SK-N-SH (cell line): ENCODE measurements at regions not wholly inside any gene's neighbourhood (a gene's known extent, or its start where the extent isn't known, plus 50 kb on each side); places are given as distances from the start of the nearest gene placed in this dataset.

Source experiments
- CTCF ChIA-PET: fragments of 300-600, 350-600 bp; formaldehyde crosslinking; extraction: SDS; loops from one replicate; lab custom pipeline; 2021; lab: Yijun Ruan, JAX
- POLR2A ChIA-PET: fragments of 350-600 bp; sonication (Branson Sonifier 250); formaldehyde crosslinking; extraction: SDS; loops from one replicate; lab custom pipeline; 2020; ENCODE audit warnings: antibody characterized with exemption, inconsistent platforms; lab: Yijun Ruan, JAX
- DNase-seq: peaks from one replicate; pipeline ENCODE4 v3.0.0; 2012
- H2AFZ ChIP-seq: fragments of 200-600 bp; sonication (generic); 2 replicates; pipeline ENCODE4 v1.8.1; 2016; ENCODE audit warnings: antibody characterized with exemption, mild to moderate bottlenecking, low read depth
- H3F3A ChIP-seq: fragments of 200-600 bp; sonication (generic); replicated peaks from 2 replicates; pipeline ENCODE3; 2016; ENCODE audit warnings: antibody characterized with exemption, mild to moderate bottlenecking; ENCODE audit not compliant: insufficient read depth
- H3K27ac ChIP-seq, 2 experiments: fragments of 200-500 bp in 1 of 2; fragments of 200-600 bp in 1 of 2; sonication (Bioruptor generic) in 1 of 2; sonication (generic), shearing (Covaris generic) in 1 of 2; 2 replicates each; pipeline versions ENCODE4 v1.5.1 to v1.6.1; 2014 to 2016; ENCODE audit warnings: low read depth in 2 of 2, inconsistent platforms in 1 of 2, low read length in 1 of 2, mild to moderate bottlenecking in 1 of 2, mixed read lengths in 1 of 2
- H3K27me3 ChIP-seq: fragments of 200-600 bp; sonication (generic), shearing (Covaris generic); 2 replicates; pipeline ENCODE4 v1.6.1; 2016; ENCODE audit warnings: mixed run types; ENCODE audit not compliant: insufficient read depth
- H3K36me3 ChIP-seq, 2 experiments: fragments of 200-500 bp in 1 of 2; fragments of 200-600 bp in 1 of 2; sonication (Bioruptor generic) in 1 of 2; sonication (generic) in 1 of 2; replicated peaks in 1 of 2; 2 replicates each; pipeline versions ENCODE3 to v1.5.1; 2014 to 2016; ENCODE audit warnings: low read length in 1 of 2, mild to moderate bottlenecking in 1 of 2; ENCODE audit not compliant: insufficient read depth in 2 of 2, control insufficient read depth in 1 of 2
- H3K4me1 ChIP-seq, 2 experiments: fragments of 200-500 bp in 1 of 2; fragments of 200-600 bp in 1 of 2; sonication (Bioruptor generic) in 1 of 2; sonication (generic), shearing (Covaris generic) in 1 of 2; 2 replicates each; pipeline versions ENCODE4 v1.5.1 to v1.6.1; 2014 to 2016; ENCODE audit warnings: low read depth in 1 of 2, low read length in 1 of 2, mixed run types in 1 of 2; ENCODE audit not compliant: insufficient read depth in 2 of 2, control insufficient read depth in 1 of 2
- H3K4me2 ChIP-seq: fragments of 200-600 bp; sonication (generic), shearing (Covaris generic); 2 replicates; pipeline ENCODE4 v1.6.1; 2017; ENCODE audit warnings: mixed run types
- H3K4me3 ChIP-seq, 2 experiments: fragments of 200-500 bp in 1 of 2; fragments of 200-600 bp in 1 of 2; sonication (Bioruptor generic) in 1 of 2; sonication (generic), shearing (Covaris generic) in 1 of 2; 2 replicates each; pipeline versions ENCODE4 v1.5.1 to v1.8.1; 2014 to 2016; ENCODE audit warnings: low read depth in 2 of 2, inconsistent platforms in 1 of 2, low read length in 1 of 2, mild to moderate bottlenecking in 1 of 2, mixed read lengths in 1 of 2, moderate library complexity in 1 of 2
- H3K79me2 ChIP-seq: fragments of 200-600 bp; sonication (generic); 2 replicates; pipeline ENCODE4 v1.8.1; 2017; ENCODE audit warnings: mild to moderate bottlenecking; ENCODE audit not compliant: insufficient read depth
- H3K9ac ChIP-seq: fragments of 200-600 bp; sonication (generic); 2 replicates; pipeline ENCODE4 v1.6.1; 2017; ENCODE audit warnings: mixed run types
- H3K9me2 ChIP-seq: fragments of 200-600 bp; sonication (generic); 2 replicates; pipeline ENCODE4 v1.6.1; 2017; ENCODE audit warnings: mixed run types
- H3K9me3 ChIP-seq: fragments of 200-600 bp; sonication (generic); 2 replicates; pipeline ENCODE4 v1.6.1; 2017; ENCODE audit warnings: mixed run types, mild to moderate bottlenecking, moderate library complexity
- H4K20me1 ChIP-seq: fragments of 200-600 bp; sonication (generic); 2 replicates; pipeline ENCODE4 v1.6.1; 2017; ENCODE audit warnings: mild to moderate bottlenecking, mixed run types; ENCODE audit not compliant: insufficient read depth
- ELF1 ChIP-seq: IDR thresholded peaks from 2 replicates; pipeline ENCODE4 v1.4.0; 2012
- EZH2phosphoT487 ChIP-seq: fragments of 200-600 bp; sonication (generic); IDR thresholded peaks from 2 replicates; pipeline ENCODE4 v1.6.1; 2017; ENCODE audit warnings: low read depth, mixed run types, mild to moderate bottlenecking, antibody characterized with exemption, moderate library complexity, borderline replicate concordance
- FOSL2 ChIP-seq: IDR thresholded peaks from 2 replicates; pipeline ENCODE4 v1.4.0; 2012; ENCODE audit warnings: low read depth, mild to moderate bottlenecking, moderate library complexity, borderline replicate concordance
- FOXJ3 ChIP-seq: sonication (generic); formaldehyde crosslinking; IDR thresholded peaks from 2 replicates; pipeline ENCODE4 v1.5.1; 2020; ENCODE audit warnings: mild to moderate bottlenecking, missing genetic modification reagents
- JUND ChIP-seq: IDR thresholded peaks from 2 replicates; pipeline ENCODE4 v1.4.0; 2012
- MEF2A ChIP-seq: IDR thresholded peaks from 2 replicates; pipeline ENCODE4 v1.4.0; 2012; ENCODE audit warnings: low read depth, borderline replicate concordance
- NRF1 ChIP-seq: IDR thresholded peaks from 2 replicates; pipeline ENCODE4 v1.6.1; 2012; ENCODE audit warnings: low read depth, mild to moderate bottlenecking, low read length
- RAD21 ChIP-seq: IDR thresholded peaks from 2 replicates; pipeline ENCODE4 v1.6.1; 2012; ENCODE audit warnings: mild to moderate bottlenecking, low read length
- RFX5 ChIP-seq: IDR thresholded peaks from 2 replicates; pipeline ENCODE4 v1.6.1; 2012; ENCODE audit warnings: mild to moderate bottlenecking, improper control_type of control experiment, low read length
- SMC3 ChIP-seq: IDR thresholded peaks from 2 replicates; pipeline ENCODE4 v1.6.1; 2012; ENCODE audit warnings: low read depth, low read length, improper control_type of control experiment
- TCF12 ChIP-seq: IDR thresholded peaks from 2 replicates; pipeline ENCODE4 v1.4.0; 2012
- WGBS: methylation state at CpG from one replicate; pipeline ENCODE4 v1.1.6; 2017; ENCODE audit warnings: low lambda C conversion rate; 5-methylcytosine and 5-hydroxymethylcytosine counted together
- TF ChIP-seq, protein P1 (sequence below): IDR thresholded peaks from 2 replicates; pipeline ENCODE4; 2012
- TF ChIP-seq, protein P2 (sequence below): fragments of 200-600 bp; sonication (generic); IDR thresholded peaks from 2 replicates; pipeline ENCODE4 v1.6.1; 2017; ENCODE audit warnings: antibody characterized with exemption, mild to moderate bottlenecking, moderate library complexity
- TF ChIP-seq, protein P3 (sequence below): IDR thresholded peaks from 2 replicates; pipeline ENCODE4 v1.4.0; 2012; ENCODE audit warnings: low read depth, borderline replicate concordance
- TF ChIP-seq, protein P4 (sequence below): IDR thresholded peaks from 2 replicates; pipeline ENCODE4 v1.4.0; 2012; ENCODE audit warnings: low read depth, borderline replicate concordance
- TF ChIP-seq, protein P5 (sequence below): fragments of 150-350 bp; IDR thresholded peaks from 2 replicates; pipeline ENCODE4 v1.6.1; 2016; ENCODE audit warnings: mild to moderate bottlenecking, low read depth, low read length
- TF ChIP-seq, protein P6 (sequence below): fragments of 150-350 bp; IDR thresholded peaks from 2 replicates; pipeline ENCODE4 v1.6.1; 2017; ENCODE audit warnings: antibody characterized with exemption, low read length, low read depth, borderline replicate concordance

DNA sequence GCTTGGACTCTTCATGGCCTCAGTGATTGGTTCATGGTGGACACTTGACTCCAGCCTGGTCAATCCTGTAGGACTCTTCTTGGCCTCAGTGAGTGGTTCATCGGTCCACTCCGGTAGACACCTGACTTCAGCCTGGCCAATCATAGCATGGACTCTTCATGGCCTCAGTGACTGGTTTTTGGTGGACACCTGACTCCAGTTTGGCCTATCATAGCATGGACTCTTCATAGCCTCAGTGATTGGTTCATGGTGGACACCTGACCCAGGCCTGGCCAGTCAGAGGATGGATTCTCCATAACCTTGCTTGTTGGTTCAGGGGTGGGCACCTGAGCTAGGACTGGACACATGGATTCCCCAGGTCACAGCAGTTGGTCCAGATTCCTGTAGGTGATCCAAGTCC, 106.0 kb upstream of the ERCC6L2 start:
- TF ChIP-seq FOXJ3, result no peak
- TF ChIP-seq FOSL2, result no peak
- TF ChIP-seq, protein P1, sequence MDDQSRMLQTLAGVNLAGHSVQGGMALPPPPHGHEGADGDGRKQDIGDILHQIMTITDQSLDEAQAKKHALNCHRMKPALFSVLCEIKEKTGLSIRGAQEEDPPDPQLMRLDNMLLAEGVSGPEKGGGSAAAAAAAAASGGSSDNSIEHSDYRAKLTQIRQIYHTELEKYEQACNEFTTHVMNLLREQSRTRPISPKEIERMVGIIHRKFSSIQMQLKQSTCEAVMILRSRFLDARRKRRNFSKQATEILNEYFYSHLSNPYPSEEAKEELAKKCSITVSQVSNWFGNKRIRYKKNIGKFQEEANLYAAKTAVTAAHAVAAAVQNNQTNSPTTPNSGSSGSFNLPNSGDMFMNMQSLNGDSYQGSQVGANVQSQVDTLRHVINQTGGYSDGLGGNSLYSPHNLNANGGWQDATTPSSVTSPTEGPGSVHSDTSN, result no peak
- TF ChIP-seq, protein P2, sequence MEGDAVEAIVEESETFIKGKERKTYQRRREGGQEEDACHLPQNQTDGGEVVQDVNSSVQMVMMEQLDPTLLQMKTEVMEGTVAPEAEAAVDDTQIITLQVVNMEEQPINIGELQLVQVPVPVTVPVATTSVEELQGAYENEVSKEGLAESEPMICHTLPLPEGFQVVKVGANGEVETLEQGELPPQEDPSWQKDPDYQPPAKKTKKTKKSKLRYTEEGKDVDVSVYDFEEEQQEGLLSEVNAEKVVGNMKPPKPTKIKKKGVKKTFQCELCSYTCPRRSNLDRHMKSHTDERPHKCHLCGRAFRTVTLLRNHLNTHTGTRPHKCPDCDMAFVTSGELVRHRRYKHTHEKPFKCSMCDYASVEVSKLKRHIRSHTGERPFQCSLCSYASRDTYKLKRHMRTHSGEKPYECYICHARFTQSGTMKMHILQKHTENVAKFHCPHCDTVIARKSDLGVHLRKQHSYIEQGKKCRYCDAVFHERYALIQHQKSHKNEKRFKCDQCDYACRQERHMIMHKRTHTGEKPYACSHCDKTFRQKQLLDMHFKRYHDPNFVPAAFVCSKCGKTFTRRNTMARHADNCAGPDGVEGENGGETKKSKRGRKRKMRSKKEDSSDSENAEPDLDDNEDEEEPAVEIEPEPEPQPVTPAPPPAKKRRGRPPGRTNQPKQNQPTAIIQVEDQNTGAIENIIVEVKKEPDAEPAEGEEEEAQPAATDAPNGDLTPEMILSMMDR, result no peak
- TF ChIP-seq, protein P3, sequence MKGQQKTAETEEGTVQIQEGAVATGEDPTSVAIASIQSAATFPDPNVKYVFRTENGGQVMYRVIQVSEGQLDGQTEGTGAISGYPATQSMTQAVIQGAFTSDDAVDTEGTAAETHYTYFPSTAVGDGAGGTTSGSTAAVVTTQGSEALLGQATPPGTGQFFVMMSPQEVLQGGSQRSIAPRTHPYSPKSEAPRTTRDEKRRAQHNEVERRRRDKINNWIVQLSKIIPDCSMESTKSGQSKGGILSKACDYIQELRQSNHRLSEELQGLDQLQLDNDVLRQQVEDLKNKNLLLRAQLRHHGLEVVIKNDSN, result no peak
- no peak for TF ChIP-seq TCF12
- TF ChIP-seq RFX5, result no peak
- no peak for TF ChIP-seq JUND
- TF ChIP-seq, protein P4, sequence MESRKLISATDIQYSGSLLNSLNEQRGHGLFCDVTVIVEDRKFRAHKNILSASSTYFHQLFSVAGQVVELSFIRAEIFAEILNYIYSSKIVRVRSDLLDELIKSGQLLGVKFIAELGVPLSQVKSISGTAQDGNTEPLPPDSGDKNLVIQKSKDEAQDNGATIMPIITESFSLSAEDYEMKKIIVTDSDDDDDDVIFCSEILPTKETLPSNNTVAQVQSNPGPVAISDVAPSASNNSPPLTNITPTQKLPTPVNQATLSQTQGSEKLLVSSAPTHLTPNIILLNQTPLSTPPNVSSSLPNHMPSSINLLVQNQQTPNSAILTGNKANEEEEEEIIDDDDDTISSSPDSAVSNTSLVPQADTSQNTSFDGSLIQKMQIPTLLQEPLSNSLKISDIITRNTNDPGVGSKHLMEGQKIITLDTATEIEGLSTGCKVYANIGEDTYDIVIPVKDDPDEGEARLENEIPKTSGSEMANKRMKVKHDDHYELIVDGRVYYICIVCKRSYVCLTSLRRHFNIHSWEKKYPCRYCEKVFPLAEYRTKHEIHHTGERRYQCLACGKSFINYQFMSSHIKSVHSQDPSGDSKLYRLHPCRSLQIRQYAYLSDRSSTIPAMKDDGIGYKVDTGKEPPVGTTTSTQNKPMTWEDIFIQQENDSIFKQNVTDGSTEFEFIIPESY, result no peak
- TF ChIP-seq NRF1, result no peak
- Histone ChIP-seq H4K20me1 (no peaks in the 10 kb centered on the region), H3K9ac (no peak overlapping the region), H3K4me2 (no peak overlapping the region), H3K9me2 (no peaks in the 10 kb centered on the region), H3K9me3 (no peaks in the 10 kb centered on the region), H3K79me2 (no peaks in the 10 kb centered on the region), H3F3A (no peaks in the 10 kb centered on the region), H3K36me3 (no peaks in the 10 kb centered on the region), H3K4me1 (peaks cover 0 to 2% of the 10 kb centered on the region in 2 experiments; a peak in 1 of 4 replicates), H3K27ac (no peak overlapping the region), H2AFZ (no peak overlapping the region), H3K27me3 (no peaks in the 10 kb centered on the region), H3K4me3 (no peak overlapping the region)
- CTCF ChIA-PET, result interaction anchor here (1.0 to 2.1 kb wide), 2 partner anchors 9 to 22 kb away, joined by 4 to 5 read pairs; no protein-coding TSS in a partner anchor
- WGBS, result no CpG with 5 or more reads among the region's 2 CpGs
- DNase-seq, result no peak
- POLR2A ChIA-PET, result no interaction called here

DNA sequence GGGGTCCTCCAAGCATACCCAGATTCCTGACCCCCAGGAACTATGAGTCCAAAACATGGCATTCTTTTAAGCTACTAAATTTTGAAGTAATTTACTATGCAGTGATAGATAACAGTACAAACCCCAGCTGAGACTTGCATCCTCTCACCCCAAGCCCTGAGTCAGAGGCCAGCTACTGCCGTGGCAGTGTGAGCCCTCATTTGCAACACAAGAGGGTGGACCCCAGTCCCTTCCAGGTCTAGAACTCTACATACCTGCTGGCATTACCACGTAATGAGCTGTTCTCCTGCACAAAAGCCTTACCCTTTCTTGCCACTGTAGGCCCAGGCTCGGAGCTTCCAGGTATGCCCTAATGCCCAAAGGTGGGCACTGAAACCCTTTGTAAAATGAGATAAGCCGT, 108.6 kb upstream of the ERCC6L2 start:
- 96% methylated on average over 3 of the region's 4 CpGs for WGBS
- H3K9ac ChIP-seq, result no peak overlapping the region
- CTCF ChIA-PET, result interaction anchor here (0.7 kb wide), 1 partner anchor 487 kb away, joined by 3 read pairs; no protein-coding TSS in a partner anchor

More for the DNA sequence above, 108.6 kb upstream of the ERCC6L2 start:
- Histone ChIP-seq H3K36me3 (no peaks in the 10 kb centered on the region), H3K27me3 (no peaks in the 10 kb centered on the region), H3F3A (no peaks in the 10 kb centered on the region), H3K9me2 (no peaks in the 10 kb centered on the region), H3K9me3 (no peaks in the 10 kb centered on the region), H3K4me1 (peaks cover 0 to 2% of the 10 kb centered on the region in 2 experiments; a peak in 1 of 4 replicates), H3K79me2 (no peaks in the 10 kb centered on the region), H3K4me2 (no peak overlapping the region), H2AFZ (no peak overlapping the region), H3K27ac (no peak overlapping the region), H3K4me3 (no peak overlapping the region), H4K20me1 (no peaks in the 10 kb centered on the region)
- TF ChIP-seq, protein P5, sequence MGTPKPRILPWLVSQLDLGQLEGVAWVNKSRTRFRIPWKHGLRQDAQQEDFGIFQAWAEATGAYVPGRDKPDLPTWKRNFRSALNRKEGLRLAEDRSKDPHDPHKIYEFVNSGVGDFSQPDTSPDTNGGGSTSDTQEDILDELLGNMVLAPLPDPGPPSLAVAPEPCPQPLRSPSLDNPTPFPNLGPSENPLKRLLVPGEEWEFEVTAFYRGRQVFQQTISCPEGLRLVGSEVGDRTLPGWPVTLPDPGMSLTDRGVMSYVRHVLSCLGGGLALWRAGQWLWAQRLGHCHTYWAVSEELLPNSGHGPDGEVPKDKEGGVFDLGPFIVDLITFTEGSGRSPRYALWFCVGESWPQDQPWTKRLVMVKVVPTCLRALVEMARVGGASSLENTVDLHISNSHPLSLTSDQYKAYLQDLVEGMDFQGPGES, result no peak
- no peak for TF ChIP-seq SMC3
- no peak for TF ChIP-seq MEF2A
- TF ChIP-seq, protein P6, sequence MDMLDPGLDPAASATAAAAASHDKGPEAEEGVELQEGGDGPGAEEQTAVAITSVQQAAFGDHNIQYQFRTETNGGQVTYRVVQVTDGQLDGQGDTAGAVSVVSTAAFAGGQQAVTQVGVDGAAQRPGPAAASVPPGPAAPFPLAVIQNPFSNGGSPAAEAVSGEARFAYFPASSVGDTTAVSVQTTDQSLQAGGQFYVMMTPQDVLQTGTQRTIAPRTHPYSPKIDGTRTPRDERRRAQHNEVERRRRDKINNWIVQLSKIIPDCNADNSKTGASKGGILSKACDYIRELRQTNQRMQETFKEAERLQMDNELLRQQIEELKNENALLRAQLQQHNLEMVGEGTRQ, result no peak
- no peak for TF ChIP-seq ELF1
- no peak for TF ChIP-seq RAD21
- no peak for TF ChIP-seq EZH2phosphoT487
- DNase-seq, result no peak
- POLR2A ChIA-PET, result interaction anchor here (0.6 kb wide), 1 partner anchor 222 kb away, joined by 3 read pairs; no protein-coding TSS in a partner anchor
